ENCODE measurements at regions not wholly inside any gene's neighbourhood (a gene's known extent, or its start where the extent isn't known, plus 50 kb on each side); places are given as distances from the start of the nearest gene placed in this dataset.

GRCh38 chr6:74805916-74806696, 399.7 kb downstream of the COL12A1 start:
- peak overlapping the region; percentile 1 for H3K4me3 Mint-ChIP-seq (ENCODE audit: unreplicated experiment)
- H3K9me3 Mint-ChIP-seq (ENCODE audit: unreplicated experiment): no peaks in the 10 kb centered on the region
- no peaks in the 10 kb centered on the region for H3K27me3 Mint-ChIP-seq (ENCODE audit: unreplicated experiment)
- peaks cover 12% of the 10 kb centered on the region for H3K4me1 Mint-ChIP-seq (ENCODE audit: unreplicated experiment)
- TF ChIP-seq CTCF (IDR thresholded peaks at IDR 0.05): no peak
- no peak for DNase-seq (ENCODE audit: extremely low spot score, unreplicated experiment)
- peaks cover 2% of the 10 kb centered on the region for H3K36me3 Mint-ChIP-seq (ENCODE audit: unreplicated experiment)
- H3K27ac Mint-ChIP-seq (ENCODE audit: unreplicated experiment): peak overlapping the region; percentile 12

GRCh38 chr6:74798302-74798701, 407.6 kb downstream of the COL12A1 start:
- no peak for TF ChIP-seq CTCF (IDR thresholded peaks at IDR 0.05)
- Mint-ChIP-seq H3K4me3 (ENCODE audit: unreplicated experiment) (no peak overlapping the region), H3K4me1 (ENCODE audit: unreplicated experiment) (no peaks in the 10 kb centered on the region), H3K9me3 (ENCODE audit: unreplicated experiment) (peaks cover 39% of the 10 kb centered on the region), H3K27ac (ENCODE audit: unreplicated experiment) (no peak overlapping the region), H3K27me3 (ENCODE audit: unreplicated experiment) (no peaks in the 10 kb centered on the region), H3K36me3 (ENCODE audit: unreplicated experiment) (peaks cover 5% of the 10 kb centered on the region)
- DNase-seq (ENCODE audit: extremely low spot score, unreplicated experiment): no peak

- Mint-ChIP-seq H3K27me3 (ENCODE audit: unreplicated experiment) (no peaks in the 10 kb centered on the region), H3K36me3 (ENCODE audit: unreplicated experiment) (peaks cover 9% of the 10 kb centered on the region), H3K4me3 (ENCODE audit: unreplicated experiment) (no peak overlapping the region), H3K9me3 (ENCODE audit: unreplicated experiment) (peaks cover 19% of the 10 kb centered on the region), H3K27ac (ENCODE audit: unreplicated experiment) (peak overlapping the region; percentile 63), H3K4me1 (ENCODE audit: unreplicated experiment) (peaks cover 25% of the 10 kb centered on the region)
- no peak for DNase-seq (ENCODE audit: extremely low spot score, unreplicated experiment)
- no peak for TF ChIP-seq CTCF (IDR thresholded peaks at IDR 0.05)
Measured at GRCh38 chr6:74785236-74785635, 420.6 kb downstream of the COL12A1 start.

GRCh38 chr6:74782346-74782745, 423.5 kb downstream of the COL12A1 start:
- Mint-ChIP-seq H3K9me3 (ENCODE audit: unreplicated experiment) (peaks cover 20% of the 10 kb centered on the region), H3K27me3 (ENCODE audit: unreplicated experiment) (no peaks in the 10 kb centered on the region), H3K36me3 (ENCODE audit: unreplicated experiment) (peaks cover 7% of the 10 kb centered on the region), H3K27ac (ENCODE audit: unreplicated experiment) (no peak overlapping the region), H3K4me3 (ENCODE audit: unreplicated experiment) (no peak overlapping the region), H3K4me1 (ENCODE audit: unreplicated experiment) (peaks cover 25% of the 10 kb centered on the region)
- TF ChIP-seq CTCF (IDR thresholded peaks at IDR 0.05): no peak
- no peak for DNase-seq (ENCODE audit: extremely low spot score, unreplicated experiment)

GRCh38 chr6:74780831-74781230, 425.0 kb downstream of the COL12A1 start:
- TF ChIP-seq CTCF (IDR thresholded peaks at IDR 0.05): no peak
- Mint-ChIP-seq H3K27ac (ENCODE audit: unreplicated experiment) (no peak overlapping the region), H3K9me3 (ENCODE audit: unreplicated experiment) (peaks cover 20% of the 10 kb centered on the region), H3K4me1 (ENCODE audit: unreplicated experiment) (peaks cover 25% of the 10 kb centered on the region), H3K4me3 (ENCODE audit: unreplicated experiment) (no peak overlapping the region), H3K27me3 (ENCODE audit: unreplicated experiment) (no peaks in the 10 kb centered on the region), H3K36me3 (ENCODE audit: unreplicated experiment) (peaks cover 7% of the 10 kb centered on the region)
- no peak for DNase-seq (ENCODE audit: extremely low spot score, unreplicated experiment)
